ENCODE measurements at regions not wholly inside any gene's neighbourhood (a gene's known extent, or its start where the extent isn't known, plus 50 kb on each side); places are given as distances from the start of the nearest gene placed in this dataset.

GRCh38 chr4:90007494-90008167 is 113.0 kb downstream of the MMRN1 start:
- no peak for DNase-seq

- no peak for DNase-seq
These were observed 114.3 kb upstream of the CCSER1 start for GRCh38 chr4:90012918-90013317.

GRCh38 chr4:90024519-90024918 is 102.7 kb upstream of the CCSER1 start:
- DNase-seq: no peak

- DNase-seq: no peak
These were observed 101.9 kb upstream of the CCSER1 start for GRCh38 chr4:90025248-90025647.

- no peak for DNase-seq
These were observed 99.6 kb upstream of the CCSER1 start for GRCh38 chr4:90027565-90027964.

- no peak for DNase-seq
These were observed 98.7 kb upstream of the CCSER1 start for GRCh38 chr4:90028460-90028859.

- no peak for DNase-seq
These were observed 97.0 kb upstream of the CCSER1 start for GRCh38 chr4:90030202-90030601.

GRCh38 chr4:90030953-90031352 is 96.2 kb upstream of the CCSER1 start:
- no peak for DNase-seq

- DNase-seq: no peak
These were observed 88.1 kb upstream of the CCSER1 start for GRCh38 chr4:90039122-90039521.

GRCh38 chr4:90051999-90052398 is 75.2 kb upstream of the CCSER1 start:
- no peak for DNase-seq

- no peak for DNase-seq
These were observed 70.1 kb upstream of the CCSER1 start for GRCh38 chr4:90057091-90057490.

GRCh38 chr4:90060039-90060438 is 67.2 kb upstream of the CCSER1 start:
- no peak for DNase-seq

GRCh38 chr4:90061881-90062280 is 65.3 kb upstream of the CCSER1 start:
- DNase-seq: no peak

- DNase-seq: no peak
These were observed 63.0 kb upstream of the CCSER1 start for GRCh38 chr4:90064196-90064595.

- DNase-seq: no peak
These were observed 58.0 kb upstream of the CCSER1 start for GRCh38 chr4:90069151-90069550.

GRCh38 chr4:90071289-90072235 is 55.6 kb upstream of the CCSER1 start:
- peak in 1 of 2 donors; percentile 0 for DNase-seq

- DNase-seq: no peak
These were observed 52.8 kb upstream of the CCSER1 start for GRCh38 chr4:90074322-90074886.
